Fibroblast of the aortic adventitia (primary cell): ENCODE measurements at regions not wholly inside any gene's neighbourhood (a gene's known extent, or its start where the extent isn't known, plus 50 kb on each side); places are given as distances from the start of the nearest gene placed in this dataset.

Source experiments
- DNase-seq: peaks from one replicate; pipeline ENCODE4 v3.0.0-alpha.2; 2010; ENCODE audit warnings: low read depth
- H3K4me3 ChIP-seq: 2 replicates; pipeline ENCODE4 v1.5.1; 2011; ENCODE audit warnings: low read depth, mild to moderate bottlenecking, control low read depth, low read length, moderate library complexity
- TF ChIP-seq, protein P1 (sequence below): IDR thresholded peaks from 2 replicates; pipeline ENCODE4 v1.5.1; 2011; ENCODE audit warnings: mild to moderate bottlenecking, low read length, control low read depth, inconsistent platforms; ENCODE audit not compliant: insufficient read depth

DNA sequence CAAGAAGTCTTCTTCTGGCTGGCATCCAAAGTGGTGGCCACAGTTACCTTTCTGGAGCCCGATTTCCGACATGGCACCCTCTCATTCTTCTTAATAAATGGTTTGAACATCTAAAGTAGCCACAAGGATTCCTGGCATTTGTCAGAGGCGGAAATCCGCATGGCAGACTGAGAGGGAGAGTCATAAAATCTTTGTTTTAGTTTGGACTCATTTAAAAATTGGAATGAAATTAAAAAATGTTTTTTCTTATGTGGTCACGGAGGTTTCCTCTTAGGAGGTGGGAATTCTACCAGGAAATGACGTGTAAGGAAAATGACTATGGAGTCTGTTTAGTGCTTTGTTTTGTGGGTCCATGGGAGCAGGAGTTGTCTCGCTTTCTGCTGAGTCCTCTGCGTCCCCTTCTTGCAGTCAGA lies 133.0 kb upstream of the PTCH1 start:
- TF ChIP-seq, protein P1, sequence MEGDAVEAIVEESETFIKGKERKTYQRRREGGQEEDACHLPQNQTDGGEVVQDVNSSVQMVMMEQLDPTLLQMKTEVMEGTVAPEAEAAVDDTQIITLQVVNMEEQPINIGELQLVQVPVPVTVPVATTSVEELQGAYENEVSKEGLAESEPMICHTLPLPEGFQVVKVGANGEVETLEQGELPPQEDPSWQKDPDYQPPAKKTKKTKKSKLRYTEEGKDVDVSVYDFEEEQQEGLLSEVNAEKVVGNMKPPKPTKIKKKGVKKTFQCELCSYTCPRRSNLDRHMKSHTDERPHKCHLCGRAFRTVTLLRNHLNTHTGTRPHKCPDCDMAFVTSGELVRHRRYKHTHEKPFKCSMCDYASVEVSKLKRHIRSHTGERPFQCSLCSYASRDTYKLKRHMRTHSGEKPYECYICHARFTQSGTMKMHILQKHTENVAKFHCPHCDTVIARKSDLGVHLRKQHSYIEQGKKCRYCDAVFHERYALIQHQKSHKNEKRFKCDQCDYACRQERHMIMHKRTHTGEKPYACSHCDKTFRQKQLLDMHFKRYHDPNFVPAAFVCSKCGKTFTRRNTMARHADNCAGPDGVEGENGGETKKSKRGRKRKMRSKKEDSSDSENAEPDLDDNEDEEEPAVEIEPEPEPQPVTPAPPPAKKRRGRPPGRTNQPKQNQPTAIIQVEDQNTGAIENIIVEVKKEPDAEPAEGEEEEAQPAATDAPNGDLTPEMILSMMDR = no peak
- H3K4me3 ChIP-seq = no peak overlapping the region
- no peak for DNase-seq

DNA sequence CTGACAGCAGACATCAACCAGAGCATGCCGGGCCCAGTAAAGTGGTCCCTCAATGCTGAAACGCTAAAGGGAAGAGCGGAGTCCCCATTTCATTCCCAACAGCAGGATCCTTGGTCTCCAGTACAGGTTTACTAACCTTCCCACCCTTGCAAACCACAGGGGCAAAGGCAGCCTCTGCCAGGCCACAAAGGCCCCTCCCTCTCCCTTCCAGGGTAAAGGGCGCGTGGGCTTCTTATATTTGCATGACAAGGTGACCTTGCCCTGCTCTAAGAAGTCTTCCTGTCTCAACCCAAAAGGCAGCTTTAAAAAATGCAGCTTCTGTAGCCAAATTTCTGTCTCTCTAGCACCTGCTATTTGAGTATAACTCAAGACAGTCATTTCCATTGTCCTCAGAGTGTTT lies 131.5 kb upstream of the PTCH1 start:
- no peak for DNase-seq
- no peak overlapping the region for H3K4me3 ChIP-seq
- TF ChIP-seq, protein P1 = no peak

DNA sequence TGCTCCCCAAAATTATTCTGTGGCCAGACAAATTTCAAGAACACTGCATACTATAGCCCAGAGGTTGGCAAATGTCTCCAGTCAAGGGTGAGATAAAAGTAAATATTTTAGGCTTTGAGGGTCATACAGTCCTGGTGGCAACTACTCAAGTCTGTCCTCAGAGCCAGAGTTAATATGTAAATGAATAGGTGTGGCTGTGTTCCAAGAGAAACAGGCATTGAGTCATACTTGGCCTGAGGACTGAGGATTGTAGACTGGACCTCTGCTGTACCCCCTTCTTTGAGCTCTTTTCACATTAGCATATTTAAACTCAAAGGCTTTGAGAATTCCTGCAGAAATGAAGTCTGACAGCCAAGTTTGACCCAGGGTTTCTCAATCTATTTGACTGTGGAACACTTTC lies 129.2 kb upstream of the PTCH1 start:
- TF ChIP-seq, protein P1 = no peak
- DNase-seq = no peak
- no peak overlapping the region for H3K4me3 ChIP-seq

DNA sequence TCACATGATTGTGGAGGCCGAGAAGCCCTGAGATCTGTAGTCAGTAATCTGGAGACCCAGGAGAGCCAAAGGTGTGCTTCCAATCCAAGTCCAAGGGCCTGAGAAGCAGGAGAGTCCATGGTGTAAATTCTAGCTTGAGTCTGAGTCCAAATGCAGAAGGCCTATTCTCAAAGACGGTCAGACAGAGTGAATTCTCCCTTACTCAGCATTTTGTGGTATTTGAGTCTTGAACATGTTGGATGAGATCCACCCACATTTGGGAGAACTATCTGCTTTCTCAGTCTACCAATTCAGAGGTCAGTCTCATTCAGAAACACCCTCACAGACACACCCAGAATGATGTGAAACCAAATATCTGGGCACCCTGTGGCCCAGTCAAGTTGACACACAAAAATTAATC lies 128.8 kb upstream of the PTCH1 start:
- TF ChIP-seq, protein P1 = no peak
- DNase-seq = no peak
- H3K4me3 ChIP-seq = no peak overlapping the region

DNA sequence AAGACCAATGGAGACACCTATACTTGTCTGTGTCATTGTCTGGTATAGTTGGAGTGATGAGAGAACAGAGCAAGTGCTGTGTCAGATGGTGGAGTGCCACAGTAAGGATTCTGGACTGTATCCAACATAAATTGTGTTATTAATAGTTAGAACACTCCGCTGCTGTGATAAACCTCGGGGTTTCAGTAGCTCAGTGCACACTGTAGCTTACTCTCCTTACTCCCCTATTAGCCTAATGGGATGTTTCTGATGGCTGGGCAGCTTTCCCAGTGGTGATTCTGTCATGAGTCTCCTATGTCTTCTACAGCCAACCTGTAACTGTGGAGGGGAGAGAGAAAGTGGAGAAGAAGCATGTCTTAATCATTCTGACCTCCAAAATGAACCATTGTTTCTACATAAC lies 127.6 kb upstream of the PTCH1 start:
- H3K4me3 ChIP-seq = no peak overlapping the region
- TF ChIP-seq, protein P1 = no peak
- no peak for DNase-seq

DNA sequence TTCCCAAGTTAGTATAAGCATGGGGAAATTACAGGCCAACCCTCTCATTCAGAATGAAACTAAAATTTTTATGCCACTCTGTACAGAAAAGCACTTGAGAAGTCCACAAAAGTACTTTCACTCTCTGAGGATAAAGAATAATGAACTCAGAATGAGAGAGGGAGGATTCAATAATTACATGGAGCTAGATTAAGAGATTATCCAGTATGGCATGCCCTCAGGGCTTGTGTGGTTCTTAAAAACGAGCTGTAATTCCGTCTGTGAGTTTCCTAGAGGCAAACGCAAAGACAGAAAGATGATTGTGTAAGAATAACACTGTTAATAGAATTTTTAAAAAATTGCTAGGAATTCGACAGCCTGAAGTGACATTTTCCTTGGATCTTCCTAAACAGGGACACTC lies 126.8 kb upstream of the PTCH1 start:
- TF ChIP-seq, protein P1 = no peak
- no peak overlapping the region for H3K4me3 ChIP-seq
- no peak for DNase-seq

DNA sequence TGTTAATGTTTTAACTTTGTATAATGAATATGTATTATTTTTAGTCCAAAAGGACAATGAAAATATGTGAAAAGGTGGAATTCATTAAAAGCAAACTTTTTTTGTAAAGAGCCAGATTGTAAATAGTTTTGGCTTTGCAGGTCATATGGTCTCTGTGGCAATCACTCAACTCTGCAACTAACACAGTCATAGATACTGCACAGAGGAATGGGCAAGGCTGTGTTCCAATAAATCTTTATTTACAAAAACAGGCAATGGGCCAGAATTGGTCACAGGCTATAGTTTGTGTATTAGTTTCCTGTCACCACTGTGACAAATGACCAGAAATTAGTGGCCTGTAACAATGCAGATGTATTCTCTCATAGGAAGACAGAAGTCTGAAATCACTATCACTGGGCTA lies 125.4 kb upstream of the PTCH1 start:
- DNase-seq = no peak
- TF ChIP-seq, protein P1 = no peak
- no peak overlapping the region for H3K4me3 ChIP-seq
